IPS-18a (cell line): ENCODE measurements at regions not wholly inside any gene's neighbourhood (a gene's known extent, or its start where the extent isn't known, plus 50 kb on each side); places are given as distances from the start of the nearest gene placed in this dataset.

ENCODE experiments used
- H3K27ac ChIP-seq: one replicate; pipeline ENCODE4 v1.5.1; 2013; ENCODE audit warnings: low read length
- H3K27me3 ChIP-seq: one replicate; pipeline ENCODE4 v1.6.1; 2013; ENCODE audit warnings: mild to moderate bottlenecking, low read length; ENCODE audit not compliant: control insufficient read depth, insufficient read depth
- H3K36me3 ChIP-seq: one replicate; pipeline ENCODE4 v1.6.1; 2013; ENCODE audit warnings: low read depth, low read length; ENCODE audit not compliant: control insufficient read depth
- H3K4me1 ChIP-seq: one replicate; pipeline ENCODE4 v1.6.1; 2013; ENCODE audit warnings: low read depth, low read length; ENCODE audit not compliant: control insufficient read depth
- H3K4me3 ChIP-seq: one replicate; pipeline ENCODE4 v1.5.1; 2013; ENCODE audit warnings: low read length
- H3K9ac ChIP-seq: one replicate; pipeline ENCODE4 v1.6.1; 2013; ENCODE audit warnings: mild to moderate bottlenecking, low read length, moderate library complexity
- H3K9me3 ChIP-seq: one replicate; pipeline ENCODE4 v1.6.1; 2013; ENCODE audit warnings: low read depth, low read length; ENCODE audit not compliant: control insufficient read depth

GRCh38 chr5:27944471-27944870 lies 906.1 kb upstream of the CDH9 start:
- no peak overlapping the region for H3K27ac ChIP-seq
- no peaks in the 10 kb centered on the region for H3K27me3 ChIP-seq
- no peak overlapping the region for H3K9ac ChIP-seq
- H3K4me1 ChIP-seq: no peaks in the 10 kb centered on the region
- no peaks in the 10 kb centered on the region for H3K36me3 ChIP-seq
- no peak overlapping the region for H3K4me3 ChIP-seq
- no peaks in the 10 kb centered on the region for H3K9me3 ChIP-seq

GRCh38 chr5:27938989-27939388 lies 900.6 kb upstream of the CDH9 start:
- Histone ChIP-seq H3K9ac (no peak overlapping the region), H3K27ac (no peak overlapping the region), H3K4me3 (no peak overlapping the region), H3K27me3 (no peaks in the 10 kb centered on the region), H3K36me3 (no peaks in the 10 kb centered on the region), H3K4me1 (no peaks in the 10 kb centered on the region), H3K9me3 (no peaks in the 10 kb centered on the region)

- Histone ChIP-seq H3K4me1 (no peaks in the 10 kb centered on the region), H3K4me3 (no peak overlapping the region), H3K27me3 (no peaks in the 10 kb centered on the region), H3K36me3 (no peaks in the 10 kb centered on the region), H3K27ac (no peak overlapping the region), H3K9ac (no peak overlapping the region), H3K9me3 (no peaks in the 10 kb centered on the region)
Measured at GRCh38 chr5:27928060-27928459, 889.7 kb upstream of the CDH9 start.

DNA sequence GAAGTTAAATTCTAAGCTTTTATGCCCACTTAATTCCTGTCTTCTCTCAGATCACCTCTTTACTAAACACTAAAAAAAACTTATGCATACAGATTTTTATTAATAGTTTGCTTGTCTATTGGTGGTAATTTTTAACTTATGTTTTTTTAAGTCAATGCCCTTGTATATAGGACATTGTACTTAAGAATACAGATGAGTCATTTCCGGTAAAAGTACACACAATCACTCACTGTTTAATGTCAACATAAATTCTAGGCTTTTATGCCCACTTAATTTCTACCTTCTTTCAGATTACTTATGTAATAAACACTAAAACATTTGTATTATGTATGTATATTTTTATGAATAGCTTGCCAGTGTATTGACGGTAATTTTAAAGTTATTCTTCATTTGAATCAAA lies 872.8 kb upstream of the CDH9 start:
- H3K36me3 ChIP-seq: no peaks in the 10 kb centered on the region
- no peak overlapping the region for H3K4me3 ChIP-seq
- no peak overlapping the region for H3K9ac ChIP-seq
- H3K9me3 ChIP-seq: no peaks in the 10 kb centered on the region
- H3K27ac ChIP-seq: no peak overlapping the region
- H3K27me3 ChIP-seq: no peaks in the 10 kb centered on the region
- H3K4me1 ChIP-seq: no peaks in the 10 kb centered on the region

- Histone ChIP-seq H3K9me3 (no peaks in the 10 kb centered on the region), H3K4me3 (no peak overlapping the region), H3K9ac (no peak overlapping the region), H3K36me3 (no peaks in the 10 kb centered on the region), H3K4me1 (no peaks in the 10 kb centered on the region), H3K27ac (no peak overlapping the region), H3K27me3 (no peaks in the 10 kb centered on the region)
Measured at GRCh38 chr5:27908341-27908740, 870.0 kb upstream of the CDH9 start.

GRCh38 chr5:27906931-27907601 lies 868.7 kb upstream of the CDH9 start:
- no peaks in the 10 kb centered on the region for H3K9me3 ChIP-seq
- no peaks in the 10 kb centered on the region for H3K36me3 ChIP-seq
- no peaks in the 10 kb centered on the region for H3K27me3 ChIP-seq
- no peaks in the 10 kb centered on the region for H3K4me1 ChIP-seq
- H3K9ac ChIP-seq: no peak overlapping the region
- no peak overlapping the region for H3K27ac ChIP-seq
- H3K4me3 ChIP-seq: no peak overlapping the region

DNA sequence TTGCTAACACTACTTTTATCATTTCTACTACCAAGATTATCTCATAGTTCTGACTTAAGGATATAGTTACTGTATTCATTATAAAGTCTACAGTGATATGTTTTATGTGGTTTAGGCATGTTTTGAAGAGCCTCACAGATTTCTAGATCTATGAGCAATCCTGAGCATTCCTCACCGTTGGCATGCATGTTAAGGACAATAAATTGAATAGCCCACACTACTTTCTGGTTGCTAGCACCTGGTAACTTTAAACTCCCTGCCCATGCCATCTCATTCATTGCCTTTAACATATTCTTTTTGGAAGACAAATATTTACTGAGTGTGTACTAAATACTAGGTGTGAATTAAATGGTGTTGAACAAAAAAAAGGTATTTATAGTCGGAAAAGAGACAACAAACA lies 868.1 kb upstream of the CDH9 start:
- H3K9ac ChIP-seq: no peak overlapping the region

GRCh38 chr5:27900761-27901160 lies 862.4 kb upstream of the CDH9 start:
- Histone ChIP-seq H3K9me3 (no peaks in the 10 kb centered on the region), H3K27me3 (no peaks in the 10 kb centered on the region), H3K4me1 (no peaks in the 10 kb centered on the region), H3K27ac (no peak overlapping the region), H3K36me3 (no peaks in the 10 kb centered on the region), H3K4me3 (no peak overlapping the region), H3K9ac (no peak overlapping the region)

More for the DNA sequence above, 868.1 kb upstream of the CDH9 start:
- H3K9me3 ChIP-seq: no peaks in the 10 kb centered on the region
- no peaks in the 10 kb centered on the region for H3K4me1 ChIP-seq
- H3K27ac ChIP-seq: no peak overlapping the region
- H3K4me3 ChIP-seq: no peak overlapping the region
- no peaks in the 10 kb centered on the region for H3K36me3 ChIP-seq
- no peaks in the 10 kb centered on the region for H3K27me3 ChIP-seq

DNA sequence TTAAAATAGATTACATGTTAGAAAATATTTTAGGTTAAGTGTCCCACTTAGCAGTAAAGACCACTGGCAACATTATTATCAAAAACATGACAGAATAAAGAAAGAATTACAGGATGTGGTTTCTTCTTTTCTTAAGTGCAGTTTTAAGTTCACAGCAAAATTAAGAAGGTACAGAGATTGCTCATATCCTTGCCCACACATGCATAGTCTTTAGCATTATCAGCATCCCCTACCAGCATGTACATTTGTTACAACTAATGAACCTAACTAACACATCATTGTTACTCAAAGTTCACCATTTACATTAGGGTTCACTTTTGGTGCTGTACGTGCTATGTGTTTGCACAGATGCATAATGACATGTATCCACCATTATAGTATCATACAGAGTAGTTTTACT lies 837.7 kb upstream of the CDH9 start:
- H3K27ac ChIP-seq: no peak overlapping the region
- H3K9me3 ChIP-seq: peaks cover 7% of the 10 kb centered on the region
- H3K9ac ChIP-seq: no peak overlapping the region
- no peaks in the 10 kb centered on the region for H3K36me3 ChIP-seq
- no peaks in the 10 kb centered on the region for H3K27me3 ChIP-seq
- no peaks in the 10 kb centered on the region for H3K4me1 ChIP-seq
- H3K4me3 ChIP-seq: no peak overlapping the region

DNA sequence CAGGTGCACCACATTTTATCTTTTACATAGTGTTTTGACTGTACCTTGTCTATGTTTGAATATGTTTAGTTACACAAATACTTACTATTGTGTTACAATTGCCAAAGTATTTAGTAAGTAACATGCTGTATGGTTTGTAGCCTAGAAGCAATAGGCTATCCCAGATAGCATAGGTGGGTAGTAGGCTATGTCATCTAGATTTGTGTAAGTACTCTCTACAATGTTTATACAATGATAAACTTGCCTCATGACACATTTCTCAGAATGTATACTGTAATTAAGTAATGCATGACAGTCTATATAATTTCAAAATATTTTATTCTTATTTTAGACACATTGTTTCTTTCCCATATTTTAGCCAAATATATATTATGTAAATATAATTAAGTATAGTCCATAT lies 836.8 kb upstream of the CDH9 start:
- H3K4me3 ChIP-seq: no peak overlapping the region
- no peak overlapping the region for H3K27ac ChIP-seq
- no peaks in the 10 kb centered on the region for H3K36me3 ChIP-seq
- H3K9ac ChIP-seq: no peak overlapping the region
- H3K9me3 ChIP-seq: peaks cover 7% of the 10 kb centered on the region
- H3K27me3 ChIP-seq: no peaks in the 10 kb centered on the region
- no peaks in the 10 kb centered on the region for H3K4me1 ChIP-seq

DNA sequence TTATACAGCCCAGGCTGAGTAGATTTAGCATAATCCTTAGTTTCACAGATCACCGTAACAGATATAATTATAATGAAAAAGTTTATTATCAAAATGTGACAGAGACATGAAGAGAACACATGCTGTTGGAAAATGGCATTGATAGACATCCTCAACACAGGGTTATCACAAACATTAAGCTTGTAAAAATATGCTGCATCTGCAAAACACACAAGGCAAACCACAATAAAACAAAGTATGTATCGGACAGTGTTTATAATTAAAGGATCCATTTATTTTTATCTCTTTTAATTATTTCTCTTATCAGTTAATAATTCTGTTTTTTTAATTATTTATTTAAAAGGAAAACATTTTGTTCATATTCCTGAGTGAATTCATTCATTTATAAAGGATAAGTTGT lies 829.9 kb upstream of the CDH9 start:
- no peaks in the 10 kb centered on the region for H3K4me1 ChIP-seq

GRCh38 chr5:27855491-27855890 lies 817.1 kb upstream of the CDH9 start:
- no peak overlapping the region for H3K4me3 ChIP-seq
- H3K9ac ChIP-seq: no peak overlapping the region
- H3K9me3 ChIP-seq: no peaks in the 10 kb centered on the region
- H3K27ac ChIP-seq: no peak overlapping the region
- no peaks in the 10 kb centered on the region for H3K36me3 ChIP-seq
- no peaks in the 10 kb centered on the region for H3K4me1 ChIP-seq
- no peaks in the 10 kb centered on the region for H3K27me3 ChIP-seq

More for the DNA sequence above, 829.9 kb upstream of the CDH9 start:
- H3K9me3 ChIP-seq: peaks cover 4% of the 10 kb centered on the region
- no peaks in the 10 kb centered on the region for H3K36me3 ChIP-seq
- H3K27me3 ChIP-seq: no peaks in the 10 kb centered on the region
- no peak overlapping the region for H3K9ac ChIP-seq
- H3K27ac ChIP-seq: no peak overlapping the region
- no peak overlapping the region for H3K4me3 ChIP-seq
